Mesodermal cell (in vitro differentiated cells): ENCODE measurements at regions not wholly inside any gene's neighbourhood (a gene's known extent, or its start where the extent isn't known, plus 50 kb on each side); places are given as distances from the start of the nearest gene placed in this dataset.

Source experiments
- H3K27ac ChIP-seq: 2 replicates; pipeline ENCODE4 v1.7.0; 2013; ENCODE audit warnings: mild to moderate bottlenecking, low read depth, low read length, moderate library complexity; ENCODE audit not compliant: severe bottlenecking
- H3K36me3 ChIP-seq: 2 replicates; pipeline ENCODE4 v1.7.1; 2013; ENCODE audit warnings: mild to moderate bottlenecking, low read length, moderate library complexity; ENCODE audit not compliant: control insufficient read depth, insufficient read depth
- H3K4me1 ChIP-seq: one replicate; pipeline ENCODE4 v1.7.1; 2013; ENCODE audit warnings: mild to moderate bottlenecking, low read length; ENCODE audit not compliant: insufficient read depth, control insufficient read depth, poor library complexity, severe bottlenecking
- H3K4me3 ChIP-seq: 2 replicates; pipeline ENCODE4 v1.7.0; 2013; ENCODE audit warnings: low read length, control low read depth, mild to moderate bottlenecking; ENCODE audit not compliant: insufficient read depth, poor library complexity, severe bottlenecking; ENCODE audit errors: extremely low read depth
- H3K9me3 ChIP-seq: 2 replicates; pipeline ENCODE4 v1.7.1; 2013; ENCODE audit warnings: mild to moderate bottlenecking, low read length, moderate library complexity; ENCODE audit not compliant: control insufficient read depth
- WGBS, 2 experiments: methylation state at CpG; one replicate each; pipeline ENCODE4 v1.1.5; 2013; ENCODE audit warnings: missing lambda C conversion rate in 2 of 2; ENCODE audit not compliant: insufficient coverage in 2 of 2; 5-methylcytosine and 5-hydroxymethylcytosine counted together

- Histone ChIP-seq H3K4me1 (no peaks in the 10 kb centered on the region), H3K9me3 (no peaks in the 10 kb centered on the region), H3K4me3 (no peak overlapping the region), H3K27ac (no peak overlapping the region), H3K36me3 (no peaks in the 10 kb centered on the region)
- 95% methylated on average over 7 to 28 of the region's 34 CpGs for WGBS, 2 experiments
These were observed 592.0 kb upstream of the SLITRK5 start for GRCh38 chr13:87078947-87079795.

DNA sequence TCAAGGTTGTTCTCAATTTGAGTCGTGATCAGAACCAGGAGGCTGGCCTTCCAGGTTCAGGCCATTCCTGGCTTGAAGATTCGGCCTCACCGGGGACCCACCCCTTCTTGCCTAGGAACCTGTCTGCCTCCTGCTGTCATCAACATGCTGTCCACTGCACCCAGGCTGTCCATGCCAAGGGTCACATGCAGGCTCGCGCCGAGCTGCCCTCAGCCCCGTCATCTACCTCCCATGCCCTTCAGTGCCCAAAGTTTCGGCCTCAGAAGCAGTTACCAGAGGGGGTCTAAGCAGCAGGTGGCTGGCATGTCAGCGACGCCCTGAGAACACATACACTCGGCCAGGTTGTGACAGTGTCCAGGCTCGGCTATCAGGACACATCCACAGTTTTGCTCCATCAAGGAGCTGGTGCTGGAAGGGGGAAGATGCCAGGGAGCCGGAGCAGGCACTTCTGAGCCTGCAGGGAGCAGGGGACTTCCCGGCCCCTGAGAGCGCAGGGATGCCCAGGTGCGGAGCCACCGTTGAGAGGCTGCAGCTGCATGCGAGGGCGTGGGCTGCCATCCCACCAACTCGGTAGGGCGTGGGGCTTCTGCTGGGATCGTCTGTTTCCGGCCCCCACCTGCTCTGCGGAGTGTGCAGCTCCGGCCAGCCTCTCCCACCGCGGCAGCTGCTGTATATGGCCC, 590.9 kb upstream of the SLITRK5 start:
- Histone ChIP-seq H3K4me3 (no peak overlapping the region), H3K9me3 (no peaks in the 10 kb centered on the region), H3K27ac (no peak overlapping the region), H3K4me1 (no peaks in the 10 kb centered on the region), H3K36me3 (no peaks in the 10 kb centered on the region)
- 91 to 93% methylated on average over 19 to 22 of the region's 27 CpGs for WGBS, 2 experiments

DNA sequence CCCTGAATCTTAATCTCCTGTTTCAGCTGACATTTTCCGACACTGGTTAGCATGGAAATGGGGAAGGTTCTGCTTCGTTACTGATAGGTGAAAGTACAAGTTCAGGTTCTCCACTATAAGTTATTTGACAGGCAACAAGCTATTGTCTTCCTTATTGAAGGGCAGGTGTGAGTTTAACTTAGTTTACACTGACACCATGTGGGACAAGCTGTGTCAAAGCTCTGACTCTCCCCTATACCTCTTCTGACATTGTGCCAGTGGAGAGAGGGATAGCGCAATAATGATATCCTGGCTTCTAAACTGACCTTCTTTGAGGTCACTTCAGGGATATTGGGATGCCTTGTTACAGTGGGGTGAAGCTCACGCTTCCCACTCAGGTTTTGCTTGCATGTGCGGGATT, 587.0 kb upstream of the SLITRK5 start:
- Histone ChIP-seq H3K4me1 (no peaks in the 10 kb centered on the region), H3K36me3 (no peaks in the 10 kb centered on the region), H3K4me3 (no peak overlapping the region), H3K27ac (no peak overlapping the region), H3K9me3 (no peaks in the 10 kb centered on the region)
- WGBS, 2 experiments, result 96 to 100% methylated on average over 3 of the region's 5 CpGs

DNA sequence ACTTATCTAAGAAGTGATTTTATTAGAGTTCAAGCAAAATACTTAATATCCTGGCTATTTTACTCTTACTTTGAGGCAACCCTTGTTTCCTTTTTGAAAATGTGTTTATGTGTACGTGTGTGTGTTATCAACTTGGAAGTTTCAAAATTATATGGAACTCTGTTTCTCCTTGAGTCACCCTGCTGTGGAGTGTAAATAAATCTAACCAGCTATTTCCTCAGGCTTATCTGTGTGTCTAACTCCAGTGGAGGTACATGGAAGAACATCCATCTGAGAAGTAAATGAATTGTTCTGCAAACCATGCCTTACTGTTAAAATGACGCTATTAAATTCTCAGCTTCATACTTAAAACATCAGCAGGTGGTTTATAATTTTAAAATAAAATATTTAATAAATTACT, 583.4 kb upstream of the SLITRK5 start:
- H3K27ac ChIP-seq, result no peak overlapping the region
- H3K36me3 ChIP-seq, result no peaks in the 10 kb centered on the region
- no peaks in the 10 kb centered on the region for H3K4me1 ChIP-seq
- H3K9me3 ChIP-seq, result no peaks in the 10 kb centered on the region
- no CpG with 5 or more reads among the region's 2 CpGs for WGBS, 2 experiments
- no peak overlapping the region for H3K4me3 ChIP-seq

DNA sequence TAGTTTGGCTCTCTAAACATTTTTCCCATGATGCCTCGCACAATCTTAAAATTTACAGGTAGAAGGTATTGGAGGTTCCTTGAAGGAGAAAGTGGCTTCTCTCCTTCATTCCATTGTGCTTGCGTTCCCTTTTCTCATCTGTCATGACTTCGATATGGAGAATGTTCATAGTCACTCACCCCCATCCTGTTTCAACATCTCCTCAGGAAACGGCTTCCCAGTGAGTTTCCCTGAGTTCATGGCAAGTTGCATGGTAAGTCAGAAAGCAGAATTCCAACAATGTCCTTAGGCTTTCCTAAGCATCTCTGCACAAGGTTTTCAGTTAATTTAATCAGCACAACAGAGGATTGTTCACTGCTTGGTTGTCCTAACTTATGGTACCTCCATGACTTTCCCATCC, 581.8 kb upstream of the SLITRK5 start:
- no peaks in the 10 kb centered on the region for H3K9me3 ChIP-seq
- H3K4me3 ChIP-seq, result no peak overlapping the region
- 92% methylated on average over 2 of the region's 4 CpGs; no CpG with 5 or more reads in 1 of the 2 experiments for WGBS, 2 experiments
- no peaks in the 10 kb centered on the region for H3K4me1 ChIP-seq
- no peaks in the 10 kb centered on the region for H3K36me3 ChIP-seq
- H3K27ac ChIP-seq, result no peak overlapping the region

DNA sequence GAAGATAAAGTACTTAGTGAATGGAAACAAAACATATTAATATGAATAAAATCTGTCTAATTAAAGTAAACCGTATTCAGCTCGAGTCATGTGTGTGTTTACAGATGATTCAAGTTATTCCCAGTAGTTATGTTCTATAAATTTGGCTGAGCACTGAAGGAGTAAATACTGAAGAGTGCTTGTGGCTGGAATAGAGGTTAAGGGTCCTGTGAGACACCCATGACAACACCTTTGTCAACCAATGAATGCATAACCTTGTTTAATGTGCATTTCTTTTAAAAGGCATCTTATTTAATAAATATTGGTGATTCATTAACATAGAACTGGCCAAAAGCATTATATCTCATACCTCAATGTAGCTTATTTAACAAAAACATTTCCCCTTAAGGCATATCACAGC, 577.8 kb upstream of the SLITRK5 start:
- Histone ChIP-seq H3K27ac (no peak overlapping the region), H3K4me1 (no peaks in the 10 kb centered on the region), H3K9me3 (no peaks in the 10 kb centered on the region), H3K4me3 (no peak overlapping the region), H3K36me3 (no peaks in the 10 kb centered on the region)
- WGBS, 2 experiments, result no CpG with 5 or more reads among the region's 2 CpGs

DNA sequence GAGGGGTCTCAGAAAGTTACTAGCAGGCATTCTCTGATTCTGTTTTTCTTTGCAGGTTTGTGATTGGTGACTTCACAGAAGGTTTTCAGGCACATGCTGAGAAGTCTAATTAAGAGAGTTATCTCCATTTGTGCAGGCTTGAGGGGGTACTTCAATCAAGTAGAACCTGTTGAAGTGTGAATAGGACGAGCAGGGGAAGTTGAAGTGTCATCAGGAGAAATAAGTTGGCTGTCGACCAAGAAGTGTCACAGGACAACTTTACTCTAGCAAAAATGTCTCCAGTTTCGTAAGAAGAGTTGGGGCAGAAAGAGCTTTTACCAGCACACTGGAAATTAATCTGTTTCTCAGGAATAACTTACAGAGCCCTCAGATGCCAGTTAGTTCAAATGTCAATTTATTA, 576.5 kb upstream of the SLITRK5 start:
- Histone ChIP-seq H3K4me3 (no peak overlapping the region), H3K9me3 (no peaks in the 10 kb centered on the region), H3K36me3 (no peaks in the 10 kb centered on the region), H3K4me1 (no peaks in the 10 kb centered on the region), H3K27ac (no peak overlapping the region)
- 51 to 53% methylated on average over 3 of the region's 3 CpGs for WGBS, 2 experiments

DNA sequence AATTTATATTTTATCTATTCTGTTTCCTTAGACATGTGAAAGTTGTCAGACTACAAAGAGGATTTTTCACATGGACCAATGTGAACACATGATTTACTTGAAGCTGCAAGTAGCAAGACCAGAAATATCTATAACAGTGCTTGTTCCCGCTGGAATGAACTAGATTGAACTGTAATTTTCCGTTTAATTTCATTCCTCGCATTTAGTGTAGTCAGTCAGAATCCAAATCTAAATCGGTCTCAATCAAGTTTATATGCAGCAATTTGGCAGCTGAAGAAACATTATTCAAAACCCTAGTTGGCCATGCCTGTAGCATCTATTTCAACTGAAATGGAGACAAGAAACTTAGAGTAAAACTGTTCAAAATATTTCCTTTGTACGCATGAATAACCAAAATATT, 570.7 kb upstream of the SLITRK5 start:
- Histone ChIP-seq H3K4me3 (no peak overlapping the region), H3K9me3 (no peaks in the 10 kb centered on the region), H3K27ac (no peak overlapping the region), H3K4me1 (no peaks in the 10 kb centered on the region), H3K36me3 (no peaks in the 10 kb centered on the region)
- 85 to 100% methylated on average over 4 of the region's 5 CpGs for WGBS, 2 experiments

- H3K9me3 ChIP-seq, result no peaks in the 10 kb centered on the region
- no peak overlapping the region for H3K4me3 ChIP-seq
- no peaks in the 10 kb centered on the region for H3K4me1 ChIP-seq
- no peaks in the 10 kb centered on the region for H3K36me3 ChIP-seq
- no peak overlapping the region for H3K27ac ChIP-seq
- 100% methylated on average over 1 of the region's 2 CpGs; no CpG with 5 or more reads in 1 of the 2 experiments for whole genome bisulfite sequencing, 2 experiments
These were observed 563.5 kb upstream of the SLITRK5 start for GRCh38 chr13:87107651-87108050.

DNA sequence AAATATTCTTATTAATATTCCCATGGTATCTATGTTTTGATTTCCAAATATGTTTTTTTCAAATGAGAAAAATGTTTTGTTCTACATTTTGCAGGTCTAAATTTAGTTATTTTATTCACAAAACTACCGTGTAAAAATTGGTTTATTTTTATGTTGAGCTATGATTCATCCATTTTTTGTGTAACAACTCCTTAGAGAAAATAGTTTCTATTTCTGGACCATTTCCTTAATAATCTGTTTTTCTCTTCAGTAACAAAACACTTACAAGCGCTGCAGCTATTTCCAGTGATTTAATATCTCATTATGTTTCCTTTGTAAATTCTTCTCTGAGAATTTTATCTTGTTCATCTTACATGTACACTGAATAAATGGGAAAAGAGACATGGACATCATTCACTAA, 550.7 kb upstream of the SLITRK5 start:
- no peaks in the 10 kb centered on the region for H3K9me3 ChIP-seq
- no peaks in the 10 kb centered on the region for H3K36me3 ChIP-seq
- no CpG with 5 or more reads among the region's 2 CpGs for WGBS, 2 experiments
- H3K4me1 ChIP-seq, result peaks cover 4% of the 10 kb centered on the region
- no peak overlapping the region for H3K4me3 ChIP-seq
- no peak overlapping the region for H3K27ac ChIP-seq

DNA sequence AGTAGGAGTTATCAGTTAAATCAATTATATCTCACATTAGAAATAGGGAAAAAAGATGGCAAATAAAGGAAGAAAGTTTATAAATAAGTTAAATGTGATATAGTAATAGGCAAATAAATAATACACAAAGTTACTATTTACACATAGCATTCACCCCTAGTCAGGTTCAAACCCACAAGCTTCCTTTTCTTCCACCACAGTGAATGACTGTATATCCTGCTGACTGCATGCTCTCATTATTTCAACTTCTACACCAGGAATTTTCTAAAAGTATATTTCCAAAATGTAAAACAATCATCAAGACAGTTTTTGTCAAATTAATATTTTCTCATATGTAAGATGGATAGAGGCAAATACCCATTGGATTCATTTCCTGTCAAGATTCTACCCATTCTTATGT, 548.6 kb upstream of the SLITRK5 start:
- no peak overlapping the region for H3K27ac ChIP-seq
- no peaks in the 10 kb centered on the region for H3K9me3 ChIP-seq
- H3K4me3 ChIP-seq, result no peak overlapping the region
- H3K4me1 ChIP-seq, result peaks cover 4% of the 10 kb centered on the region
- H3K36me3 ChIP-seq, result no peaks in the 10 kb centered on the region
